Left ventricle myocardium inferior (tissue), 1 donor: ENCODE measurements at regions not wholly inside any gene's neighbourhood (a gene's known extent, or its start where the extent isn't known, plus 50 kb on each side); places are given as distances from the start of the nearest gene placed in this dataset.

Source experiments
- DNase-seq: peaks from one replicate; pipeline ENCODE4 v3.0.0-alpha.2; 2020
- H3K27ac ChIP-seq: fragments of 200-600 bp; replicated peaks from 2 replicates; pipeline ENCODE4 v1.8.0; 2021
- H3K27me3 ChIP-seq: fragments of 200-600 bp; 2 replicates; pipeline ENCODE4 v1.8.0; 2021; ENCODE audit warnings: low read depth
- H3K36me3 ChIP-seq: fragments of 200-600 bp; 2 replicates; pipeline ENCODE4 v1.8.0; 2021
- H3K4me1 ChIP-seq: fragments of 200-600 bp; 2 replicates; pipeline ENCODE4 v1.8.0; 2021
- H3K4me3 ChIP-seq: fragments of 200-600 bp; 2 replicates; pipeline ENCODE4 v1.8.0; 2021; ENCODE audit warnings: mild to moderate bottlenecking, moderate library complexity
- H3K9me3 ChIP-seq: fragments of 200-600 bp; replicated peaks from 2 replicates; pipeline ENCODE4 v1.8.0; 2021
- CTCF ChIP-seq: fragments of 200-600 bp; IDR thresholded peaks from 2 replicates; pipeline ENCODE4 v1.8.0; 2021; ENCODE audit warnings: antibody characterized with exemption, mild to moderate bottlenecking, borderline replicate concordance
- intact Hi-C: fragments of 100-400 bp; cut with micrococcal nuclease; formaldehyde crosslinking; loops from one replicate; pipeline ENCODE4 v1.11.0; 2022
- donor health status: DM: no; HTN: yes; CAD: no; lungs with severe emphysema.

- DNase-seq = no peak
- Histone ChIP-seq H3K27me3 (no peaks in the 10 kb centered on the region), H3K9me3 (no peaks in the 10 kb centered on the region), H3K4me1 (peaks cover 16% of the 10 kb centered on the region), H3K27ac (no peak overlapping the region), H3K4me3 (no peak overlapping the region), H3K36me3 (no peaks in the 10 kb centered on the region)
- no peak for TF ChIP-seq CTCF
- intact Hi-C loops = no loop called here
These were observed 115.3 kb upstream of the MLIP start for GRCh38 chr6:53995935-53996334.

GRCh38 chr6:53998303-53998702, 112.9 kb upstream of the MLIP start:
- Histone ChIP-seq H3K4me1 (peaks cover 29% of the 10 kb centered on the region), H3K4me3 (no peak overlapping the region), H3K9me3 (no peaks in the 10 kb centered on the region), H3K27ac (no peak overlapping the region), H3K27me3 (no peaks in the 10 kb centered on the region), H3K36me3 (no peaks in the 10 kb centered on the region)
- intact Hi-C loops = no loop called here
- no peak for TF ChIP-seq CTCF
- DNase-seq = no peak

- intact Hi-C loops = no loop called here
These were observed 112.0 kb upstream of the MLIP start for GRCh38 chr6:53999088-53999755.

GRCh38 chr6:54002116-54002515, 109.1 kb upstream of the MLIP start:
- TF ChIP-seq CTCF = no peak
- H3K27ac ChIP-seq = no peak overlapping the region
- no peak overlapping the region for H3K4me3 ChIP-seq
- intact Hi-C loops = no loop called here
- no peak for DNase-seq
- H3K4me1 ChIP-seq = peaks cover 33% of the 10 kb centered on the region
- no peaks in the 10 kb centered on the region for H3K36me3 ChIP-seq
- H3K9me3 ChIP-seq = no peaks in the 10 kb centered on the region
- no peaks in the 10 kb centered on the region for H3K27me3 ChIP-seq

More at GRCh38 chr6:53999088-53999755, 112.0 kb upstream of the MLIP start:
- Histone ChIP-seq H3K27ac (no peak overlapping the region), H3K4me3 (no peak overlapping the region), H3K4me1 (peaks cover 33% of the 10 kb centered on the region), H3K9me3 (no peaks in the 10 kb centered on the region), H3K36me3 (no peaks in the 10 kb centered on the region), H3K27me3 (no peaks in the 10 kb centered on the region)
- DNase-seq = no peak
- TF ChIP-seq CTCF = no peak

- Histone ChIP-seq H3K27me3 (no peaks in the 10 kb centered on the region), H3K9me3 (no peaks in the 10 kb centered on the region), H3K4me1 (peaks cover 30% of the 10 kb centered on the region), H3K27ac (no peak overlapping the region), H3K4me3 (no peak overlapping the region), H3K36me3 (no peaks in the 10 kb centered on the region)
- DNase-seq = no peak
- intact Hi-C loops = no loop called here
- no peak for TF ChIP-seq CTCF
These were observed 107.9 kb upstream of the MLIP start for GRCh38 chr6:54003316-54003715.
